SU-DHL-6 (cell line): ENCODE measurements at regions not wholly inside any gene's neighbourhood (a gene's known extent, or its start where the extent isn't known, plus 50 kb on each side); places are given as distances from the start of the nearest gene placed in this dataset.

ENCODE experiments used
- H2AFZ ChIP-seq: fragments of 200-600 bp; sonication (generic); 2 replicates; pipeline ENCODE4 v1.6.1; 2014; ENCODE audit warnings: low read depth, mild to moderate bottlenecking, moderate library complexity, mixed read lengths, antibody characterized with exemption, low read length; ENCODE audit not compliant: severe bottlenecking
- H3F3A ChIP-seq: fragments of 200-600 bp; shearing (Covaris generic); 2 replicates; pipeline ENCODE4 v1.6.0; 2016; ENCODE audit warnings: antibody characterized with exemption, mild to moderate bottlenecking; ENCODE audit not compliant: insufficient read depth
- H3K27ac ChIP-seq: fragments of 200-600 bp; sonication (generic); 2 replicates; pipeline ENCODE4 v1.5.1; 2016; ENCODE audit warnings: low read depth, mild to moderate bottlenecking, low read length, moderate library complexity, mixed read lengths
- H3K27me3 ChIP-seq: fragments of 200-600 bp; sonication (generic), shearing (Covaris generic); 2 replicates; pipeline ENCODE4 v1.6.0; 2014; ENCODE audit warnings: mild to moderate bottlenecking, low read length
- H3K36me3 ChIP-seq: fragments of 200-600 bp; sonication (generic); 2 replicates; pipeline ENCODE4 v1.6.1; 2014; ENCODE audit warnings: mild to moderate bottlenecking, low read length, mixed read lengths
- H3K4me2 ChIP-seq: fragments of 300-600, 200-600 bp; shearing (Covaris generic), sonication (generic); 2 replicates; pipeline ENCODE4 v1.6.0; 2014; ENCODE audit warnings: low read length, low read depth, mild to moderate bottlenecking; ENCODE audit not compliant: poor library complexity, severe bottlenecking
- H3K4me3 ChIP-seq: fragments of 200-600 bp; sonication (generic); 2 replicates; pipeline ENCODE4 v1.5.1; 2014; ENCODE audit warnings: antibody characterized with exemption, low read length, mild to moderate bottlenecking, mixed read lengths; ENCODE audit not compliant: insufficient read depth, poor library complexity, severe bottlenecking
- H3K79me2 ChIP-seq: fragments of 200-600 bp; sonication (generic); 2 replicates; pipeline ENCODE4 v1.6.1; 2014; ENCODE audit warnings: mild to moderate bottlenecking, low read length, moderate library complexity; ENCODE audit not compliant: insufficient read depth
- H3K9ac ChIP-seq: fragments of 200-600 bp; sonication (generic); 2 replicates; pipeline ENCODE4 v1.7.0; 2014; ENCODE audit warnings: mild to moderate bottlenecking, low read length
- H3K9me2 ChIP-seq: fragments of 200-600 bp; sonication (generic); replicated peaks from 2 replicates; pipeline ENCODE4 v1.6.1; 2014; ENCODE audit warnings: low read length; ENCODE audit not compliant: insufficient read depth
- H3K9me3 ChIP-seq: fragments of 200-600 bp; sonication (generic); 2 replicates; pipeline ENCODE4 v1.6.1; 2014; ENCODE audit warnings: low read length, mixed read lengths; ENCODE audit not compliant: insufficient read depth
- H4K20me1 ChIP-seq: fragments of 200-600 bp; sonication (generic); 2 replicates; pipeline ENCODE4 v1.6.1; 2014; ENCODE audit warnings: low read depth, mild to moderate bottlenecking, antibody characterized with exemption, low read length, moderate library complexity, mixed read lengths
- EZH2phosphoT487 ChIP-seq: fragments of 200-600 bp; sonication (generic), shearing (Covaris generic); conservative IDR thresholded peaks from 2 replicates; pipeline ENCODE4 v1.6.1; 2018; ENCODE audit warnings: mild to moderate bottlenecking, antibody characterized with exemption, low read length, moderate library complexity, mixed read lengths
- TF ChIP-seq, protein P1 (sequence below): fragments of 200-600 bp; sonication (generic); IDR thresholded peaks from one replicate; pipeline ENCODE4 v1.5.1; 2017; ENCODE audit warnings: antibody characterized with exemption, mild to moderate bottlenecking, low read length, moderate library complexity; ENCODE audit not compliant: insufficient read depth, poor library complexity, severe bottlenecking

DNA sequence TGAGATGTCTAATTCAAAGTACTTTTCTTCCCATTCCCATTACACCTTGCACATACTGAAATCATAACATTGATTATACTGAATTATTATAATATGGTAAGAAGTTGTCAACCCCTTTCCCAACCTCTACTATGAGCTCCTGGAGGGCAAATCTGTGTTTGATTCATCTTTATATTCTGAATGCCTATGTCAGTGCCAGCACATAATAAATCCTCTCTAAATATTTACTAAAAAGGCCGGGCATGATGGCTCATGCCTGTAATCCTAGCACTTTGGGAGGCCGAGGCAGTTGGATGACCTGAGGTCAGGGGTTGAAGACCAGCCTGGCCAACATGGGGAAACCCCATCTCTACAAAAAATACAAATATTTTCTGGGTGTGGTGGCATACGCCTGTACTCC is 392.5 kb upstream of the CADM2 start:
- Histone ChIP-seq H2AFZ (no peak overlapping the region), H3K36me3 (no peaks in the 10 kb centered on the region), H3K9ac (no peak overlapping the region), H3K27ac (no peak overlapping the region), H3K4me2 (no peak overlapping the region), H3K79me2 (no peaks in the 10 kb centered on the region), H3K9me3 (no peaks in the 10 kb centered on the region), H3K27me3 (no peaks in the 10 kb centered on the region), H3K4me3 (no peak overlapping the region), H3F3A (no peaks in the 10 kb centered on the region), H3K9me2 (no peaks in the 10 kb centered on the region), H4K20me1 (no peaks in the 10 kb centered on the region)
- TF ChIP-seq, protein P1, sequence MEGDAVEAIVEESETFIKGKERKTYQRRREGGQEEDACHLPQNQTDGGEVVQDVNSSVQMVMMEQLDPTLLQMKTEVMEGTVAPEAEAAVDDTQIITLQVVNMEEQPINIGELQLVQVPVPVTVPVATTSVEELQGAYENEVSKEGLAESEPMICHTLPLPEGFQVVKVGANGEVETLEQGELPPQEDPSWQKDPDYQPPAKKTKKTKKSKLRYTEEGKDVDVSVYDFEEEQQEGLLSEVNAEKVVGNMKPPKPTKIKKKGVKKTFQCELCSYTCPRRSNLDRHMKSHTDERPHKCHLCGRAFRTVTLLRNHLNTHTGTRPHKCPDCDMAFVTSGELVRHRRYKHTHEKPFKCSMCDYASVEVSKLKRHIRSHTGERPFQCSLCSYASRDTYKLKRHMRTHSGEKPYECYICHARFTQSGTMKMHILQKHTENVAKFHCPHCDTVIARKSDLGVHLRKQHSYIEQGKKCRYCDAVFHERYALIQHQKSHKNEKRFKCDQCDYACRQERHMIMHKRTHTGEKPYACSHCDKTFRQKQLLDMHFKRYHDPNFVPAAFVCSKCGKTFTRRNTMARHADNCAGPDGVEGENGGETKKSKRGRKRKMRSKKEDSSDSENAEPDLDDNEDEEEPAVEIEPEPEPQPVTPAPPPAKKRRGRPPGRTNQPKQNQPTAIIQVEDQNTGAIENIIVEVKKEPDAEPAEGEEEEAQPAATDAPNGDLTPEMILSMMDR = no peak
- no peak for TF ChIP-seq EZH2phosphoT487

DNA sequence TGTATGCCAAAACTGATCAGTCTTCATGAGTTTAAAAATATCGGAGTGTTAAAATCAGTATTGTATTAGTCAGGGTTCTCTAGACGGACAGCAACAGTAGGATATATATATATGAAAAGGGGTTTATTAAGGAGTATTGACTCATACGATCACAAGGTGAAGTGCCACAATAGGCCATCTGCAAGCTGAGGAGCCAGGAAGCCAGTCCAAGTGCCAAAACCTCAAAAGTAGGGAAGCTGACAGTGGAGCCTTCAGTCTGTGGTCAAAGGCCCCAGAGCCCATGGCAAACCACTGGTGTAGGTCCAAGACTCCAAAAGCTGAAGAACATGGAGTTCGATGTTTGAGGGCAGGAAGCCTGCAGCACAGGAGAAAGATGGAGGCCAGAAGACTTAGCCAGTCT is 391.0 kb upstream of the CADM2 start:
- H3K36me3 ChIP-seq = no peaks in the 10 kb centered on the region
- no peak overlapping the region for H3K4me3 ChIP-seq
- no peaks in the 10 kb centered on the region for H3K9me2 ChIP-seq
- H3K4me2 ChIP-seq = no peak overlapping the region
- no peak overlapping the region for H3K9ac ChIP-seq
- no peaks in the 10 kb centered on the region for H3K27me3 ChIP-seq
- no peaks in the 10 kb centered on the region for H3K9me3 ChIP-seq
- no peaks in the 10 kb centered on the region for H3K79me2 ChIP-seq
- no peaks in the 10 kb centered on the region for H4K20me1 ChIP-seq
- H3F3A ChIP-seq = no peaks in the 10 kb centered on the region
- no peak overlapping the region for H3K27ac ChIP-seq
- no peak for TF ChIP-seq EZH2phosphoT487
- TF ChIP-seq, protein P1 = no peak
- H2AFZ ChIP-seq = no peak overlapping the region

DNA sequence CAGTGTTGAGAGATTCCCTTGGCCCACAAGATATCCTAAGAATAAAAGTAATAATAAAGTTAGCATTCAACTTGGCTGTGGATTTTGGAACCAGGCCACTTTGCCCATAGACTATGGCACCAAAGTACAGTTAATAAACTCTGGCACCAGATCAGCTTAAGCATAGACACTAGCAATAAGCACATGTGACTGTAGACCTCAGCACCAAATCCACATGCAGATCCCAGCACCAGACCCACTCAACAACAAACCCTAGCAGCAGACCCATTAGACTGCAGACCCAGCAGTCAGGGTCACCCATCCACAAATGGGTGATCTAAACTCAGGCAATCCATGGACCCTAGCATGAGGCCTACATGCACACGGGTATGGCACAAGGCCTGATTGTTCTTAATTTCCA is 384.8 kb upstream of the CADM2 start:
- H3K9ac ChIP-seq = no peak overlapping the region
- no peak for TF ChIP-seq EZH2phosphoT487
- TF ChIP-seq, protein P1 = no peak

More for the DNA sequence above, 384.8 kb upstream of the CADM2 start:
- Histone ChIP-seq H3F3A (no peaks in the 10 kb centered on the region), H3K4me3 (no peak overlapping the region), H4K20me1 (no peaks in the 10 kb centered on the region), H3K27me3 (no peaks in the 10 kb centered on the region), H3K9me2 (no peaks in the 10 kb centered on the region), H3K4me2 (no peak overlapping the region), H3K27ac (no peak overlapping the region), H3K9me3 (no peaks in the 10 kb centered on the region), H3K36me3 (no peaks in the 10 kb centered on the region), H2AFZ (no peak overlapping the region), H3K79me2 (no peaks in the 10 kb centered on the region)
